ENCODE measurements at regions not wholly inside any gene's neighbourhood (a gene's known extent, or its start where the extent isn't known, plus 50 kb on each side); places are given as distances from the start of the nearest gene placed in this dataset.
A peak's percentile ranks its signal among the peaks of the same experiment; 100 is the strongest.

- DNase-seq: no peak
Observed at GRCh38 chr18:61756244-61756643, 136.6 kb downstream of the RNF152 start.

GRCh38 chr18:61755555-61755954 lies 137.3 kb downstream of the RNF152 start:
- no peak for DNase-seq

- DNase-seq: no peak
Observed at GRCh38 chr18:61754039-61754583, 138.7 kb downstream of the RNF152 start.

- DNase-seq: peak; percentile 32
Observed at GRCh38 chr18:61753373-61753772, 139.4 kb downstream of the RNF152 start.

GRCh38 chr18:61752973-61753372 lies 139.8 kb downstream of the RNF152 start:
- DNase-seq: no peak

- DNase-seq: no peak
Observed at GRCh38 chr18:61750840-61751668, 141.8 kb downstream of the RNF152 start.

GRCh38 chr18:61749546-61749945 lies 143.3 kb downstream of the RNF152 start:
- DNase-seq: no peak

GRCh38 chr18:61749031-61749430 lies 143.8 kb downstream of the RNF152 start:
- no peak for DNase-seq

- no peak for DNase-seq
Observed at GRCh38 chr18:61748004-61748403, 144.8 kb downstream of the RNF152 start.

- no peak for DNase-seq
Observed at GRCh38 chr18:61743775-61744531, 148.9 kb downstream of the RNF152 start.

GRCh38 chr18:61742565-61743429 lies 150.0 kb downstream of the RNF152 start:
- no peak for DNase-seq

- no peak for DNase-seq
Observed at GRCh38 chr18:61741881-61742454, 150.8 kb downstream of the RNF152 start.

GRCh38 chr18:61738488-61738887 lies 154.3 kb downstream of the RNF152 start:
- DNase-seq: no peak

GRCh38 chr18:61738042-61738441 lies 154.8 kb downstream of the RNF152 start:
- no peak for DNase-seq

GRCh38 chr18:61736133-61736532 lies 156.7 kb downstream of the RNF152 start:
- DNase-seq: no peak

GRCh38 chr18:61735564-61736102 lies 157.2 kb downstream of the RNF152 start:
- DNase-seq: no peak

- DNase-seq: no peak
Observed at GRCh38 chr18:61734396-61734795, 158.4 kb downstream of the RNF152 start.

GRCh38 chr18:61732854-61733253 lies 160.0 kb downstream of the RNF152 start:
- no peak for DNase-seq

GRCh38 chr18:61731693-61732376 lies 161.0 kb downstream of the RNF152 start:
- DNase-seq: no peak

GRCh38 chr18:61731178-61731577 lies 161.6 kb downstream of the RNF152 start:
- DNase-seq: no peak

GRCh38 chr18:61729322-61729721 lies 163.5 kb downstream of the RNF152 start:
- no peak for DNase-seq
